ENCODE measurements at regions not wholly inside any gene's neighbourhood (a gene's known extent, or its start where the extent isn't known, plus 50 kb on each side); places are given as distances from the start of the nearest gene placed in this dataset.

- TF ChIP-seq, protein P1, sequence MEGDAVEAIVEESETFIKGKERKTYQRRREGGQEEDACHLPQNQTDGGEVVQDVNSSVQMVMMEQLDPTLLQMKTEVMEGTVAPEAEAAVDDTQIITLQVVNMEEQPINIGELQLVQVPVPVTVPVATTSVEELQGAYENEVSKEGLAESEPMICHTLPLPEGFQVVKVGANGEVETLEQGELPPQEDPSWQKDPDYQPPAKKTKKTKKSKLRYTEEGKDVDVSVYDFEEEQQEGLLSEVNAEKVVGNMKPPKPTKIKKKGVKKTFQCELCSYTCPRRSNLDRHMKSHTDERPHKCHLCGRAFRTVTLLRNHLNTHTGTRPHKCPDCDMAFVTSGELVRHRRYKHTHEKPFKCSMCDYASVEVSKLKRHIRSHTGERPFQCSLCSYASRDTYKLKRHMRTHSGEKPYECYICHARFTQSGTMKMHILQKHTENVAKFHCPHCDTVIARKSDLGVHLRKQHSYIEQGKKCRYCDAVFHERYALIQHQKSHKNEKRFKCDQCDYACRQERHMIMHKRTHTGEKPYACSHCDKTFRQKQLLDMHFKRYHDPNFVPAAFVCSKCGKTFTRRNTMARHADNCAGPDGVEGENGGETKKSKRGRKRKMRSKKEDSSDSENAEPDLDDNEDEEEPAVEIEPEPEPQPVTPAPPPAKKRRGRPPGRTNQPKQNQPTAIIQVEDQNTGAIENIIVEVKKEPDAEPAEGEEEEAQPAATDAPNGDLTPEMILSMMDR (IDR thresholded peaks at IDR 0.05), result no peak
- no peak for TF ChIP-seq EP300 (IDR thresholded peaks at IDR 0.05)
Measured at GRCh38 chr6:6952484-6952883, 155.3 kb upstream of the RREB1 start.
